A673 (cell line): ENCODE measurements at regions not wholly inside any gene's neighbourhood (a gene's known extent, or its start where the extent isn't known, plus 50 kb on each side); places are given as distances from the start of the nearest gene placed in this dataset.

ENCODE experiments used
- BruUV-seq: library from RNA; stranded (reverse); fragments of 400-500 nt; replicated peaks from 2 replicates; lab custom pipeline; 2021; lab: Mats Ljungman, UMichigan
- CTCF ChIA-PET: fragments of 300-600 bp; sonication (Branson Sonifier 250); formaldehyde crosslinking; loops from one replicate; lab custom pipeline; 2022; ENCODE audit warnings: antibody characterized with exemption; lab: Charles Lee
- POLR2A ChIA-PET: fragments of 300-600 bp; sonication (Branson Sonifier 250); formaldehyde crosslinking; loops from one replicate; lab custom pipeline; 2022; ENCODE audit warnings: antibody characterized with exemption; ENCODE audit not compliant: low non-redundant PET; lab: Charles Lee
- DNase-seq: peaks from one replicate; pipeline ENCODE4 v3.0.0-alpha.2; 2015; ENCODE audit warnings: low spot score
- H3K27ac ChIP-seq: fragments of 200-600 bp; sonication (generic); 2 replicates; pipeline ENCODE4 v1.5.1; 2016; ENCODE audit warnings: mixed run types, low read depth, mild to moderate bottlenecking, mixed read lengths, antibody characterized with exemption, low read length; ENCODE audit not compliant: poor library complexity, severe bottlenecking
- H3K27me3 ChIP-seq: fragments of 200-600 bp; sonication (generic); replicated peaks from 2 replicates; pipeline ENCODE4 v1.6.1; 2017; ENCODE audit warnings: mixed run types, low read depth, mild to moderate bottlenecking, mixed read lengths, antibody characterized with exemption, low read length; ENCODE audit not compliant: insufficient read depth, poor library complexity
- H3K36me3 ChIP-seq: fragments of 200-600 bp; sonication (generic); 2 replicates; pipeline ENCODE4 v1.6.1; 2016; ENCODE audit warnings: mixed run types, mild to moderate bottlenecking, mixed read lengths, antibody characterized with exemption, low read length; ENCODE audit not compliant: insufficient read depth, poor library complexity, severe bottlenecking
- H3K4me1 ChIP-seq: fragments of 200-600 bp; sonication (generic); 2 replicates; pipeline ENCODE4 v1.6.1; 2017; ENCODE audit warnings: mixed run types, mild to moderate bottlenecking, mixed read lengths, antibody characterized with exemption, low read length; ENCODE audit not compliant: insufficient read depth, poor library complexity, severe bottlenecking
- H3K4me3 ChIP-seq: fragments of 200-600 bp; sonication (generic); 2 replicates; pipeline ENCODE4 v1.5.1; 2016; ENCODE audit warnings: low read depth, mixed run types, mild to moderate bottlenecking, mixed read lengths, low read length; ENCODE audit not compliant: poor library complexity, severe bottlenecking
- H3K9me3 ChIP-seq: fragments of 200-600 bp; sonication (generic); 2 replicates; pipeline ENCODE4 v1.6.1; 2016; ENCODE audit warnings: mixed run types, low read depth, mild to moderate bottlenecking, mixed read lengths, antibody characterized with exemption, low read length; ENCODE audit not compliant: poor library complexity, severe bottlenecking
- EZH2 ChIP-seq: fragments of 200-600 bp; sonication (generic); IDR thresholded peaks from 2 replicates; pipeline ENCODE4 v1.6.1; 2017; ENCODE audit warnings: borderline replicate concordance, low read depth, mild to moderate bottlenecking, mixed read lengths, antibody characterized with exemption, low read length; ENCODE audit not compliant: poor library complexity, severe bottlenecking
- intact Hi-C: fragments of 100-400 bp; cut with micrococcal nuclease; formaldehyde crosslinking; loops from one replicate; pipeline ENCODE4 v1.10.0; 2022; ENCODE audit not compliant: unreplicated experiment
- TF ChIP-seq, protein P1 (sequence below): fragments of 300-800, 200-600 bp; sonication (generic); conservative IDR thresholded peaks from 2 replicates; pipeline ENCODE4 v1.5.1; 2017; ENCODE audit warnings: low read depth, mild to moderate bottlenecking, antibody characterized with exemption, low read length, moderate library complexity, mixed read lengths

DNA sequence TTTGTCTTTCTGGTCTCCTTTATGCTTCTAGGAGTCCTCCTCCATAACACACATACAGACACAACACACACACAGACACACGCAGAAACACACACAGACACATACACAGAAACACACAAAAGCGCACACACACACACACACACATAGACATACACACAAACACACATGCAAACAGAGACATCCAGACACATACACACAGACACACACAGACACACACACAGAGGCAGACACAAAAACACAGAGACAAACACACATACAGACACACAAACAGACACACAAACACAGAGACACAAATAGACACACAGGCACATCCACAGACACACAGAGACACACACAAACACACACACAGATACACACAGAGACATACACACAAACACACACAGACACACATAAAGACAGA lies 220.2 kb downstream of the IRX2 start:
- no peak for TF ChIP-seq EZH2
- TF ChIP-seq, protein P1, sequence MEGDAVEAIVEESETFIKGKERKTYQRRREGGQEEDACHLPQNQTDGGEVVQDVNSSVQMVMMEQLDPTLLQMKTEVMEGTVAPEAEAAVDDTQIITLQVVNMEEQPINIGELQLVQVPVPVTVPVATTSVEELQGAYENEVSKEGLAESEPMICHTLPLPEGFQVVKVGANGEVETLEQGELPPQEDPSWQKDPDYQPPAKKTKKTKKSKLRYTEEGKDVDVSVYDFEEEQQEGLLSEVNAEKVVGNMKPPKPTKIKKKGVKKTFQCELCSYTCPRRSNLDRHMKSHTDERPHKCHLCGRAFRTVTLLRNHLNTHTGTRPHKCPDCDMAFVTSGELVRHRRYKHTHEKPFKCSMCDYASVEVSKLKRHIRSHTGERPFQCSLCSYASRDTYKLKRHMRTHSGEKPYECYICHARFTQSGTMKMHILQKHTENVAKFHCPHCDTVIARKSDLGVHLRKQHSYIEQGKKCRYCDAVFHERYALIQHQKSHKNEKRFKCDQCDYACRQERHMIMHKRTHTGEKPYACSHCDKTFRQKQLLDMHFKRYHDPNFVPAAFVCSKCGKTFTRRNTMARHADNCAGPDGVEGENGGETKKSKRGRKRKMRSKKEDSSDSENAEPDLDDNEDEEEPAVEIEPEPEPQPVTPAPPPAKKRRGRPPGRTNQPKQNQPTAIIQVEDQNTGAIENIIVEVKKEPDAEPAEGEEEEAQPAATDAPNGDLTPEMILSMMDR = no peak
- no peaks in the 10 kb centered on the region for H3K4me1 ChIP-seq
- intact Hi-C loops = no loop called here
- ChIA-PET CTCF (no interaction called here), POLR2A (no interaction called here)
- peaks cover 24% of the 10 kb centered on the region for H3K9me3 ChIP-seq
- H3K36me3 ChIP-seq = no peaks in the 10 kb centered on the region
- no peak for DNase-seq
- no peaks in the 10 kb centered on the region for H3K27me3 ChIP-seq
- no TSS peak for BruUV-seq
- H3K27ac ChIP-seq = no peak overlapping the region
- no peak overlapping the region for H3K4me3 ChIP-seq

DNA sequence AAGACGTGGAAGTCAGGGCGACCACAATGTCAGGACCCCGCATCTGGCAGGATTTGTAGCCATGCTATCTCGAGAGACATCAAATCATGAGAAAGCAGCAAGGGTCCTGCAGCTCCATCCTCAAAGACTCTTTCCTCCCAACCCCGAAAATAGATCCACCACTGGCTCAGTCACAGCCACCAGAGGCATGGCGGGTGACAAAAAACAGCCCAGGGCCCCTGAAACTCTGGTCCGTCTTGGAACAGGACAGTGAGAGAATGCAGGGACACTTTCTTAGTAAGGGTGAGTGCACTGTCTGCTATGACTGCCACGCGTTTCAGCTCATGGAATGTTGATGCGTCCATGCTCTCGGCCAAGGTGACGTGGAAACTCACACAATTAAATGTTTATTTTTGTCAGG lies 220.9 kb downstream of the IRX2 start:
- no peak for DNase-seq
- H3K4me1 ChIP-seq = no peaks in the 10 kb centered on the region
- H3K36me3 ChIP-seq = no peaks in the 10 kb centered on the region
- ChIA-PET POLR2A (no interaction called here), CTCF (no interaction called here)
- BruUV-seq = no TSS peak
- H3K27me3 ChIP-seq = no peaks in the 10 kb centered on the region
- H3K27ac ChIP-seq = no peak overlapping the region
- no peak overlapping the region for H3K4me3 ChIP-seq
- intact Hi-C loops = no loop called here
- peaks cover 24% of the 10 kb centered on the region for H3K9me3 ChIP-seq
- TF ChIP-seq, protein P1 = no peak
- TF ChIP-seq EZH2 = no peak

DNA sequence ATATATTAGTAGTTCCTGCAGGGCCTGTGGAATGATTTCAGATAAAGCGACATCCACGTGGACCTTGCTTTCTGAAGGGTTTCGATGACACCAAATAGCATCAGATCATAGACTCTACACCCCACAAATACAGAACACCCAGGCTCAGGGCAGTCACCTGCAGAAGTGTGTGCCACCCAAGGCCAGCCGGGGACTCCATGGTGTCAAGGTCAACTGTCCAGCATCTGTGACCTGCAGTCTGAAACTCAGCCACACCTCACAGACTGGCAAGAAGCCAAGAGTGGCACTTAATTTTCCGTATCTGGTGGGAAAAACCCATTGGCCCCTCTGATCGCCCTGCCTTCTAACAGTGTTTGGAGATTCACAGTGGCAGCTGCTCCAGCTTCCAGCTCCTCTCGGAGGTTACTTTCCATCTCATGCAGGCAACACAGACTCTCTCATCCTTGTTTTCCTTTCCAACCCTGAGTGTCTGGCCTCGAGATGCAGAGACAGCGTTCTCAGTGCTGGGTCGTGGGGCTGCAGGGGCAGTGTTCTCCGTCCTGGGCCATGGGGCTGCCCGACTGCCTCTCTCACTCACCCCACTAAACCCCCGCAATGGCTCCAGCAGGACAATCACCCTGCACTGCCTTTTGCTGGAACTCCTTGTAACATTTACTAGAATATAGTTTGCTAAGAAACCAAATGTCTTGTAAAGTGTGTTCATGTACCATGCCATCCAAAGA lies 221.9 kb downstream of the IRX2 start:
- BruUV-seq = no TSS peak
- Histone ChIP-seq H3K27ac (no peak overlapping the region), H3K36me3 (no peaks in the 10 kb centered on the region), H3K4me1 (no peaks in the 10 kb centered on the region), H3K27me3 (no peaks in the 10 kb centered on the region), H3K4me3 (no peak overlapping the region), H3K9me3 (peaks cover 24% of the 10 kb centered on the region)
- POLR2A ChIA-PET = no interaction called here
- TF ChIP-seq, protein P1 = no peak
- TF ChIP-seq EZH2 = no peak
- CTCF ChIA-PET = no interaction called here
- DNase-seq = no peak
- intact Hi-C loops = no loop called here
